ENCODE measurements at regions not wholly inside any gene's neighbourhood (a gene's known extent, or its start where the extent isn't known, plus 50 kb on each side); places are given as distances from the start of the nearest gene placed in this dataset.

DNA sequence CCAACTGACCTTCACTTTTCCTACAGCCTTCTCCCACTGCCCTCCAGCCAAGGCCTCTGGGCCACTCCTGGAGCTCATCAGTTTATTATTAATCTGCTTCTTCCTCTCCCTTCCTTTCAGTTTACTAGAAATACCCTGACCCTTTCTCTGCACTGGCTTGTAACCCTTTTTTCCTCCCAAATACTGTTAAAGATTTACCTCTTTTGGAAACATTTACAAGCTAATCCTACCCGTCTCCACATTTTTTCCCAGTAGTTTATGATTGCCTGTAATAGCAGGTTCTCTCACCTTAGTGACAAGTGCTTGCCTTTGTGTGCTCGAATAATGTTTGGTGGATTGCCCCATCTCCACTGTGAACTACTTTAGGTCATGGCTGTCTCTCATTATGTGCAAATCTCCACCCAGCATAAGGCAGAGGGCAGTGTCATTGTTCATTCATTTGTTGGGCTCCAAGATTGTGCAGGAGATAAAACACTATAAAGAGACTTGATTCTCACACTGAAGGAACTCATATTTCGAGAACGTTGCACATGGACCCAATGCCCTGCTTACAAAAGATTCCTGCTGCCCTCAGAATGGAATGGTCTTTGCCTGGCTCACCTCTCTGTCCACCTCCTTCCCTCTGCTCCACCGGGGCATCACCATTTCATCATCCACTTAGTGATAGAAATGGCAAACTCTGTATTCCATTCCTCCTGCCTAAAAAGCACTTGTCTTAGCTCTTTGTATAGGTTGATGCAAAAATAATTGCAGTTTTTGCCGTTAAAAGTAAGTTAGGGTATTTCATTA lies 491.1 kb downstream of the UTRN start:
- H3K4me1 ChIP-seq, result no peaks in the 10 kb centered on the region
- TF ChIP-seq POLR2AphosphoS5 (IDR thresholded peaks at IDR 0.05) (no peak), EP300 (IDR thresholded peaks at IDR 0.05) (no peak), POLR2A (IDR thresholded peaks at IDR 0.05) (no peak)
- TF ChIP-seq, protein P1, sequence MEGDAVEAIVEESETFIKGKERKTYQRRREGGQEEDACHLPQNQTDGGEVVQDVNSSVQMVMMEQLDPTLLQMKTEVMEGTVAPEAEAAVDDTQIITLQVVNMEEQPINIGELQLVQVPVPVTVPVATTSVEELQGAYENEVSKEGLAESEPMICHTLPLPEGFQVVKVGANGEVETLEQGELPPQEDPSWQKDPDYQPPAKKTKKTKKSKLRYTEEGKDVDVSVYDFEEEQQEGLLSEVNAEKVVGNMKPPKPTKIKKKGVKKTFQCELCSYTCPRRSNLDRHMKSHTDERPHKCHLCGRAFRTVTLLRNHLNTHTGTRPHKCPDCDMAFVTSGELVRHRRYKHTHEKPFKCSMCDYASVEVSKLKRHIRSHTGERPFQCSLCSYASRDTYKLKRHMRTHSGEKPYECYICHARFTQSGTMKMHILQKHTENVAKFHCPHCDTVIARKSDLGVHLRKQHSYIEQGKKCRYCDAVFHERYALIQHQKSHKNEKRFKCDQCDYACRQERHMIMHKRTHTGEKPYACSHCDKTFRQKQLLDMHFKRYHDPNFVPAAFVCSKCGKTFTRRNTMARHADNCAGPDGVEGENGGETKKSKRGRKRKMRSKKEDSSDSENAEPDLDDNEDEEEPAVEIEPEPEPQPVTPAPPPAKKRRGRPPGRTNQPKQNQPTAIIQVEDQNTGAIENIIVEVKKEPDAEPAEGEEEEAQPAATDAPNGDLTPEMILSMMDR (IDR thresholded peaks at IDR 0.05), result no peak
- DNase-seq (ENCODE audit: low spot score in 2 of 2), result no peak
- H3K4me3 ChIP-seq, result no peak overlapping the region
- no peaks in the 10 kb centered on the region for H3K27me3 ChIP-seq
- no peaks in the 10 kb centered on the region for H3K9me3 ChIP-seq
- H3K27ac ChIP-seq, result no peak overlapping the region
- H3K36me3 ChIP-seq, result peaks cover 37% of the 10 kb centered on the region
- WGBS, result 90% methylated on average over 6 of the region's 6 CpGs

DNA sequence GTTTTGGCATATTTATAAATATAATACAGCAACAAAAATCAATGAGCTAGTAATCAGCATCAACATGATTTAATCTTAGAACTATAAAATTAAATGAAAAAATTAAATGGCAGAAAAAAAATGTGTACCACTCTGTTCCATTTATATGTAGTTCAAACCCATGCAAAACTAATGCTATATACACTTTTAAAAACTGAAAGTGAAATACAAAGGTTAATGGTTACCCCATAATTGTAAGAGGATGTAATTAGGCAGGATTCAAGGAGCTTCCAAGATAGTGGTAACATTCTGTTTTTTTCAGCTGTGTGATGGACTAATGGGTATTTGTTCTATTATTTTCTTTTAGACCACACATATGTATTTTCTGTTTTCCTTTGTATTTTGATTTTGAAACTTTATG lies 492.1 kb downstream of the UTRN start:
- no peak overlapping the region for H3K4me3 ChIP-seq
- H3K4me1 ChIP-seq, result no peaks in the 10 kb centered on the region
- no peak overlapping the region for H3K27ac ChIP-seq
- H3K27me3 ChIP-seq, result no peaks in the 10 kb centered on the region
- TF ChIP-seq POLR2AphosphoS5 (IDR thresholded peaks at IDR 0.05) (no peak), EP300 (IDR thresholded peaks at IDR 0.05) (no peak), POLR2A (IDR thresholded peaks at IDR 0.05) (no peak)
- TF ChIP-seq, protein P1 (IDR thresholded peaks at IDR 0.05), result no peak
- no peaks in the 10 kb centered on the region for H3K9me3 ChIP-seq
- no peak for DNase-seq (ENCODE audit: low spot score in 2 of 2)
- H3K36me3 ChIP-seq, result peaks cover 37% of the 10 kb centered on the region

DNA sequence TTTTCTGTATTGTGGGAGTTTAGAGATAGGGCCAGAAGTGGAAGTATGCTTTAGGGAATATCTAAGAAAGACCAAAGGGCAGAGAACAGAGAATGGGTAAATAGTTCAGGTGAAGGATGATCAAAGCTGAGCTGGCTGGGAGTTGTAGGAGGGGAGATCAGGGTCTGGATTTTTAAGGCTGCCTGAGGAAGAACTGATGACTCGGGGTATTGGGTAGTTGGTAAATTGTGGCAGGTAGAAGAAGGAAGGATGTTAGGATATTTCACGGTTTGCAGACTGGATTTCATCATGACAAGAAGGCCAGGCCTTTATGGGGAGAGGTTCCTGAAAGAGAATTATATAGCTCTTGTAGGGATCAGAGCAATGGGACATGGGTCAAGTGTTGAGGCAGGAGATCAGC lies 492.9 kb downstream of the UTRN start:
- Histone ChIP-seq H3K9me3 (no peaks in the 10 kb centered on the region), H3K27me3 (no peaks in the 10 kb centered on the region), H3K27ac (no peak overlapping the region), H3K36me3 (peaks cover 30% of the 10 kb centered on the region), H3K4me1 (no peaks in the 10 kb centered on the region), H3K4me3 (no peak overlapping the region)
- TF ChIP-seq POLR2A (IDR thresholded peaks at IDR 0.05) (no peak), POLR2AphosphoS5 (IDR thresholded peaks at IDR 0.05) (no peak), EP300 (IDR thresholded peaks at IDR 0.05) (no peak)
- TF ChIP-seq, protein P1 (IDR thresholded peaks at IDR 0.05), result no peak
- 97% methylated on average over 2 of the region's 2 CpGs for WGBS
- no peak for DNase-seq (ENCODE audit: low spot score in 2 of 2)

DNA sequence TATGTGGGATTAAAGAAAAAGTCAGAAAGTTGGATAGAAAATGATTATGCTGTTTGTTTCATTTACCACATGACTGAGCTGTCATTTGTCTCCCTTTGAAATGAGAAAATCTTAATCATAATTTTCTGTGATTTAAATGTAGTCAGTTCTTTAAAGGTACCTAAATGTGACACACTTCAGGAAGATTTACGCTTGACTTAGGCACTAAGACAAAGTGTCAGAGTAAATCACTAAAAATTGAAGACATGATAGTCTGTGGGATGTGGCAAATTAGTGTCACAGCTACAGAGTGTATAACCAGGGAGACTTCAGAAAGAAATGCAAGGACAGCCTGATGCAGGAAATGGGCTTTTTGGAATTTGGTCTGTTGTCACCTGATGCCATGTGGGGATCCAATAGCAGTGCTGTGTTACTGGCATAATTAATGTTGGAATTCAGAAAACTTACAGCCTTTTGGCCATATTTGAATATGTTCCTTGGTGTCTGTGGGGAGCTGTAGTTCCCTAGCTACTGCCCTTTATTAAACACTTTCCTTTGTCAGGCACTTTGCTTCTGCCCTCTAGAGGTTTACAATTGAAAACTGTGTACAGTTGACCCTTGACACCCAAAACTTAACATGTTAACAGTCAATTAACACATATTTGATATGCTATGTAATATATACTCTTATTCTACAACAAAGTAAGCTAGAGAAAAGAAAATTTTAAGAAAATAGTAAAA lies 493.8 kb downstream of the UTRN start:
- TF ChIP-seq EP300 (IDR thresholded peaks at IDR 0.05), result no peak
- no peak for TF ChIP-seq POLR2AphosphoS5 (IDR thresholded peaks at IDR 0.05)
- no peak for TF ChIP-seq POLR2A (IDR thresholded peaks at IDR 0.05)
- TF ChIP-seq, protein P1 (IDR thresholded peaks at IDR 0.05), result no peak
- no peak for DNase-seq (ENCODE audit: low spot score in 2 of 2)
- peaks cover 25% of the 10 kb centered on the region for H3K36me3 ChIP-seq

DNA sequence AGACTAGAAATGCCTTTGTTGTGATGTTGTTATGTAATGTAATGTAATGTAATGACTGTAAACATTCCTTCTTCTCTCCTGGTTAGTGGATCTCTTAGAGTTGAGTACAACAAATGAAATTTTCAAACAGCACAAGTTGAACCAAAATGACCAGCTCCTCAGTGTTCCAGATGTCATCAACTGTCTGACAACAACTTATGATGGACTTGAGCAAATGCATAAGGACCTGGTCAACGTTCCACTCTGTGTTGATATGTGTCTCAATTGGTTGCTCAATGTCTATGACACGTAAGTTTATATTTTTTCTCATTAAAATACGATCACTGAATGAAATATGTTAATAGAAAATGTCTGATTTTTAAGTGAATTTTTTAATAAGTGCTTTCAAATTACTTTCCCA lies 496.7 kb downstream of the UTRN start:
- peaks cover 13% of the 10 kb centered on the region for H3K36me3 ChIP-seq
- H3K27ac ChIP-seq, result no peak overlapping the region
- no peaks in the 10 kb centered on the region for H3K4me1 ChIP-seq
- TF ChIP-seq, protein P1 (IDR thresholded peaks at IDR 0.05), result no peak
- TF ChIP-seq POLR2A (IDR thresholded peaks at IDR 0.05) (no peak), POLR2AphosphoS5 (IDR thresholded peaks at IDR 0.05) (no peak), EP300 (IDR thresholded peaks at IDR 0.05) (no peak)
- no peaks in the 10 kb centered on the region for H3K27me3 ChIP-seq
- 91% methylated on average over 3 of the region's 3 CpGs for WGBS
- H3K4me3 ChIP-seq, result no peak overlapping the region
- no peak for DNase-seq (ENCODE audit: low spot score in 2 of 2)
- no peaks in the 10 kb centered on the region for H3K9me3 ChIP-seq

More for the DNA sequence above, 493.8 kb downstream of the UTRN start:
- Histone ChIP-seq H3K9me3 (no peaks in the 10 kb centered on the region), H3K4me3 (no peak overlapping the region), H3K4me1 (no peaks in the 10 kb centered on the region), H3K27ac (no peak overlapping the region), H3K27me3 (no peaks in the 10 kb centered on the region)
- 96% methylated on average over 1 of the region's 1 CpG for WGBS

Measured in suprapubic skin (tissue), 4 donors.